Testis (tissue), 2 donors: ENCODE measurements at regions not wholly inside any gene's neighbourhood (a gene's known extent, or its start where the extent isn't known, plus 50 kb on each side); places are given as distances from the start of the nearest gene placed in this dataset.

Experiments used
- CTCF ChIP-seq, 3 experiments: fragments of 450-650 bp in 2 of 3; fragments of 200-600 bp in 1 of 3; sonication (generic) in 1 of 3; IDR thresholded peaks; one replicate each; pipeline ENCODE4 v1.5.1; 2016 to 2019; ENCODE audit warnings: antibody characterized with exemption in 3 of 3, mild to moderate bottlenecking in 2 of 3, moderate library complexity in 1 of 3
- POLR2A ChIP-seq: fragments of 450-650 bp; IDR thresholded peaks from one replicate; pipeline ENCODE4 v1.6.1; 2017; ENCODE audit warnings: antibody characterized with exemption, mild to moderate bottlenecking, moderate library complexity

- TF ChIP-seq POLR2A (no peak), CTCF (IDR thresholded peaks at IDR 0.05) (no peak)
Measured at GRCh38 chr20:24836661-24837299, 112.3 kb upstream of the CST7 start.
